Right atrium auricular region (tissue), 2 donors: ENCODE measurements at regions not wholly inside any gene's neighbourhood (a gene's known extent, or its start where the extent isn't known, plus 50 kb on each side); places are given as distances from the start of the nearest gene placed in this dataset.

Experiments used
- DNase-seq: peaks from one replicate; pipeline ENCODE4 v3.0.0-alpha.2; 2019; ENCODE audit warnings: low spot score
- H3K27ac ChIP-seq, 2 donors: fragments of 200-600 bp; sonication (generic); 1 replicate in 1 of 2; 2 replicates in 1 of 2; pipeline ENCODE4 v1.5.1; 2016 to 2019
- H3K27me3 ChIP-seq, 2 donors: fragments of 200-600 bp; sonication (generic); one replicate each; pipeline versions ENCODE4 v1.5.1 to v1.6.0; 2017 to 2019
- H3K36me3 ChIP-seq: fragments of 200-600 bp; sonication (generic); one replicate; pipeline ENCODE4 v1.5.1; 2016
- H3K4me1 ChIP-seq, 2 donors: fragments of 200-600 bp; sonication (generic); one replicate each; pipeline versions ENCODE4 v1.5.1 to v1.6.0; 2017 to 2019
- H3K4me3 ChIP-seq, 2 donors: fragments of 200-600 bp; sonication (generic); 1 replicate in 1 of 2; 2 replicates in 1 of 2; pipeline ENCODE4 v1.5.1; 2017 to 2019; ENCODE audit warnings: mild to moderate bottlenecking in 1 of 2, moderate library complexity in 1 of 2
- H3K9me3 ChIP-seq, 2 donors: fragments of 200-600 bp; sonication (generic); one replicate each; pipeline ENCODE4 v1.5.1; 2019
- TF ChIP-seq, protein P1 (sequence below), 2 donors: fragments of 200-600 bp; sonication (generic); IDR thresholded peaks; one replicate each; pipeline ENCODE4 v1.5.1; 2019; ENCODE audit warnings: antibody characterized with exemption in 2 of 2

DNA sequence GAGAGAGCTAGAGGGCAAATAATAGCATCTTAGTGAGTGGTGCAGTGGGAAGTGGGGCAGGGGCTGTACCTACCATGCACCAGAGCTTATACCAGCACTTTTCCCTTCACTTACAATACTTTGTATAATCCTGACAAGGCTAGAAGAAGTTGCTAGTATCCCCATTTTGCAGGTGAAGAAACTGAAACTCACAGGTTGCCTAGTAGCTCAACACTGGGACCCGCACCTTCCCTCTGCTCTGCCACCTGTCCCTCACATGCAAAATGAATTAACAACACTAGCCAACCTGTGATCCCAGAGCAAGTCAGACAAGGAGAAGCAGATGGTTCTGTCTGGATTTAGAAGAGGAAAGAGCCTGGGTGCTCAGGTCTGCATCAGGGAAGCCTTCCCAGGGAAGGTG is 510.4 kb downstream of the BUD13 start:
- Histone ChIP-seq H3K27me3 (no peaks in the 10 kb centered on the region), H3K27ac (no peak overlapping the region), H3K9me3 (no peaks in the 10 kb centered on the region), H3K4me3 (no peak overlapping the region), H3K4me1 (no peaks in the 10 kb centered on the region), H3K36me3 (no peaks in the 10 kb centered on the region)
- TF ChIP-seq, protein P1, sequence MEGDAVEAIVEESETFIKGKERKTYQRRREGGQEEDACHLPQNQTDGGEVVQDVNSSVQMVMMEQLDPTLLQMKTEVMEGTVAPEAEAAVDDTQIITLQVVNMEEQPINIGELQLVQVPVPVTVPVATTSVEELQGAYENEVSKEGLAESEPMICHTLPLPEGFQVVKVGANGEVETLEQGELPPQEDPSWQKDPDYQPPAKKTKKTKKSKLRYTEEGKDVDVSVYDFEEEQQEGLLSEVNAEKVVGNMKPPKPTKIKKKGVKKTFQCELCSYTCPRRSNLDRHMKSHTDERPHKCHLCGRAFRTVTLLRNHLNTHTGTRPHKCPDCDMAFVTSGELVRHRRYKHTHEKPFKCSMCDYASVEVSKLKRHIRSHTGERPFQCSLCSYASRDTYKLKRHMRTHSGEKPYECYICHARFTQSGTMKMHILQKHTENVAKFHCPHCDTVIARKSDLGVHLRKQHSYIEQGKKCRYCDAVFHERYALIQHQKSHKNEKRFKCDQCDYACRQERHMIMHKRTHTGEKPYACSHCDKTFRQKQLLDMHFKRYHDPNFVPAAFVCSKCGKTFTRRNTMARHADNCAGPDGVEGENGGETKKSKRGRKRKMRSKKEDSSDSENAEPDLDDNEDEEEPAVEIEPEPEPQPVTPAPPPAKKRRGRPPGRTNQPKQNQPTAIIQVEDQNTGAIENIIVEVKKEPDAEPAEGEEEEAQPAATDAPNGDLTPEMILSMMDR (IDR thresholded peaks at IDR 0.05), result no peak
- no peak for DNase-seq

DNA sequence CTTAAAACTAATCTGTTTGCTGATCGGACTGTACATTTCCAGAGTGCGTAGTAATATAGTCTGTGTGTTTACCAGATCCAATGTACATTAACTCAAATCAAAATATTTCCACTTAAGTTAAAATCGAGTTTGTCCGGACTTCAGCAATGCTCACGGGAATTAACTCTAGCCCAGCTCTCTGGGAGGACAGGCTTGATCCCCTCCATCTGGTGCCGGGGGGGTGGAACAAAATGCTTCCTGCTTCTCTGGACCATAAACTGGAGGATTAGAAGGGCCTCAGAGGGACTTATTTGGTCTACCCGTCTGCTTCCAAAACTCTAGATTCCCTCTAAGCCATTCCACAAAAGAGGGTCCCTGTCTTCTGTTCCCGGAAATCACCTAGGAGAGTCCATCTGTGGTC is 511.2 kb downstream of the BUD13 start:
- Histone ChIP-seq H3K4me1 (no peaks in the 10 kb centered on the region), H3K4me3 (no peak overlapping the region), H3K9me3 (no peaks in the 10 kb centered on the region), H3K36me3 (no peaks in the 10 kb centered on the region), H3K27me3 (no peaks in the 10 kb centered on the region), H3K27ac (no peak overlapping the region)
- DNase-seq, result no peak
- TF ChIP-seq, protein P1 (IDR thresholded peaks at IDR 0.05), result no peak

DNA sequence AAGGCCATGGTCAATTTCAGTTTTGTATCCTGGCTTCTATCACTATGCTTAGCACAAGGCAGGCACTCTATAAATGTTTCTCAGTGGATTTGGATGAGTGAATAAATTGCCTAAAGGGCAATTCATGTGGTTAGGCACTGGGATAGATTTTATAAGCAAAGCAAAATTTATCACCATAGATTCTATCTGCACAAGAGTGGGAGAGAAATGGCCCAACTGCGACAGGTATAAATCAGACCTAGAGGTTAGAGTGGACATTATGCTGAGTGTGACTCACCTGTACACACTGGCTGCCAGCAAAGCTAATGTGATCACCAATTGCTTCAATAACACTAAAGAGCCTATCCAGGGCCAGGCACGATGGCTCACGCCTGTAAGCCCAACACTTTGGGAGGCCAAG is 514.0 kb downstream of the BUD13 start:
- Histone ChIP-seq H3K36me3 (no peaks in the 10 kb centered on the region), H3K4me1 (no peaks in the 10 kb centered on the region), H3K27ac (no peak overlapping the region), H3K27me3 (no peaks in the 10 kb centered on the region), H3K9me3 (no peaks in the 10 kb centered on the region), H3K4me3 (no peak overlapping the region)
- no peak for DNase-seq
- TF ChIP-seq, protein P1 (IDR thresholded peaks at IDR 0.05), result no peak

DNA sequence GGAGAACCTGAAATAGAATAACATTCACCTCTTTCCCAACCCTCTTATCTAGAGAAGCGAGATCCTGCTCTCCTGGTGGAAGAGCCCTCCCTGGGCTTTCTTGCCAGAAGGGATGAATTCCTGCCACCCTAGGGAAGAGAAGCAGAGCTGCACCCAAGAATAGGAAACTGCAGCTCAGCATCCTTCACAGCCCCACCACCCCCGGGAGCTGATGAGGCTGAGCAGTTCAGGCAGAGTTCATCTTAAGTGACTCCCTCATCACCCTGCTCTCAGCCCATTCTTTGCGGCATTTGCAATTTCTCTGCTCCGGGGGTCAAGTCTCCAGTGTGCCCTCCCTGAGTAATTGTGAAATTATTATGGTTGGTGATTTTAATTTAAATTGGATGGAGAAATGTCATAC is 514.9 kb downstream of the BUD13 start:
- TF ChIP-seq, protein P1 (IDR thresholded peaks at IDR 0.05), result no peak
- H3K36me3 ChIP-seq, result no peaks in the 10 kb centered on the region

DNA sequence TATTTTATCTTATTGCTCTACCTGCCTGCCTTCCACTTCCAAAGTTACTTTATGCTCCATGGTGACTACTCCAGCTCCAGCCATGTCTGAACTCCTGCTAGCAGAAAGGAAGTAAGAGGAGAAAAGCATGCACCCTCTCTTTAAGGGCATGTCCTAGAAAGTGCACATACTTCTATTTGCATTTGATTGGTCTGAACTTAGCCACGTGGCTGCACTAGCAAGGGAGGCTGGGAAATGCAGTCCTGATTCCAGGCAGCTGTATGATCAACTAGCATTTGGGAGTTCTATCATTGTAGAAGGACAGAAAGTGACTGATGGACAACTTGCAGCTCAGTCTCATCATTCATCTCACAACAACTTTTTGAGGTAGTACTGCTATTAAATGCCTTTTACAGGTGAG is 515.7 kb downstream of the BUD13 start:
- H3K4me1 ChIP-seq, result no peaks in the 10 kb centered on the region
- no peak overlapping the region for H3K27ac ChIP-seq
- no peaks in the 10 kb centered on the region for H3K27me3 ChIP-seq
- H3K36me3 ChIP-seq, result no peaks in the 10 kb centered on the region
- H3K4me3 ChIP-seq, result no peak overlapping the region
- no peaks in the 10 kb centered on the region for H3K9me3 ChIP-seq
- no peak for DNase-seq
- TF ChIP-seq, protein P1 (IDR thresholded peaks at IDR 0.05), result no peak

More for the DNA sequence above, 514.9 kb downstream of the BUD13 start:
- H3K27me3 ChIP-seq, result no peaks in the 10 kb centered on the region
- no peak overlapping the region for H3K4me3 ChIP-seq
- DNase-seq, result no peak
- no peaks in the 10 kb centered on the region for H3K9me3 ChIP-seq
- no peak overlapping the region for H3K27ac ChIP-seq
- H3K4me1 ChIP-seq, result no peaks in the 10 kb centered on the region

DNA sequence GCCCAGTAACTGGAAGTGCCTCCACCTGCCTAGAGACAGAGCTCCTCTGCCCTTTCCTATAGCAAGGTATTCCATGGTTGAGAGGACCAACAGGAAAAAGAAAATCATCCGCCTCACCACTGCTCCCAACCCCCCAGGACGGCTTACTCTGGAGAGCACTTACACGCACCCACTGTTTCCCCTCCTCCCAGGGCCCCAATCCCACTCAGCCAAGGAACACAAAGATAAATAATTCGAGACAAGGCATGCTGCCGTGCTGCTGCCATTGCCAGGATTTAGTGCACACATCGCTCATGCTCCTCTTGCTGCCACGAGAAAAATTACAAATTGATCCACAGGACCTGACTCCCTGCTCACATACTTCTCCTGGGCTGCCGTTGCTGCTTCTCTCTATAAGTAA is 516.6 kb downstream of the BUD13 start:
- TF ChIP-seq, protein P1 (IDR thresholded peaks at IDR 0.05), result no peak
- Histone ChIP-seq H3K27me3 (no peaks in the 10 kb centered on the region), H3K4me3 (no peak overlapping the region), H3K36me3 (no peaks in the 10 kb centered on the region), H3K4me1 (no peaks in the 10 kb centered on the region), H3K27ac (no peak overlapping the region), H3K9me3 (no peaks in the 10 kb centered on the region)
- DNase-seq, result no peak
